Neural cell (in vitro differentiated cells): ENCODE measurements at regions not wholly inside any gene's neighbourhood (a gene's known extent, or its start where the extent isn't known, plus 50 kb on each side); places are given as distances from the start of the nearest gene placed in this dataset.

ENCODE experiments used
- EZH2 ChIP-seq: fragments of 200-600, 300-800 bp; shearing (Covaris generic), sonication (generic); IDR thresholded peaks from 2 replicates; pipeline ENCODE4 v1.6.1; 2014; ENCODE audit warnings: antibody characterized with exemption, low read length, borderline replicate concordance, mild to moderate bottlenecking; ENCODE audit not compliant: insufficient read depth, poor library complexity, severe bottlenecking
- POLR2AphosphoS5 ChIP-seq: IDR thresholded peaks from 2 replicates; pipeline ENCODE4 v1.6.1; 2012
- TAF1 ChIP-seq: IDR thresholded peaks from 2 replicates; pipeline ENCODE4 v1.6.1; 2012; ENCODE audit warnings: low read depth
- TF ChIP-seq, protein P1 (sequence below): fragments of 450-650 bp; IDR thresholded peaks from 2 replicates; pipeline ENCODE4 v1.5.1; 2014; ENCODE audit warnings: antibody characterized with exemption, mild to moderate bottlenecking, moderate library complexity; ENCODE audit not compliant: poor library complexity, severe bottlenecking
- TF ChIP-seq, protein P2 (sequence below): IDR thresholded peaks from 2 replicates; pipeline ENCODE4 v1.6.1; 2012; ENCODE audit warnings: borderline replicate concordance

DNA sequence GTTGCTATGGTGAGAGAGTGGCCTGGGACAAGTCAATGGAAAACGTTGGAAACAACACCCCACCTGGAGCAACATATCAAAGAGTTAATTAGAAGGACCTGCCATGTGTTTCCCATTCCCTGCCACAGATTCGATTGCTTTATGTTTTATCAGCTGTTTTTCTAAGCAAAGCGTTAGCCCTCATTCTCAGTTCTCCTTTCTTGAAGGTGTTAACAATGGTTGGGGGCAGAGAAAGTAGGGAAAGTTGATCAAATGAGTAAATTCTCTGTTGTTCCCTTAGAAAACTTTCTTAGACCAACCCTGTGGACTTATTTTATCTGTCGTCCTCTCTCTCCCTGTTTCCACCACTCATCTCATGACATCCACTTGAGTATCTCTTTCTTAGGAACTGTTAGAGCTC, 102.5 kb downstream of the ADAMTS15 start:
- TF ChIP-seq, protein P1, sequence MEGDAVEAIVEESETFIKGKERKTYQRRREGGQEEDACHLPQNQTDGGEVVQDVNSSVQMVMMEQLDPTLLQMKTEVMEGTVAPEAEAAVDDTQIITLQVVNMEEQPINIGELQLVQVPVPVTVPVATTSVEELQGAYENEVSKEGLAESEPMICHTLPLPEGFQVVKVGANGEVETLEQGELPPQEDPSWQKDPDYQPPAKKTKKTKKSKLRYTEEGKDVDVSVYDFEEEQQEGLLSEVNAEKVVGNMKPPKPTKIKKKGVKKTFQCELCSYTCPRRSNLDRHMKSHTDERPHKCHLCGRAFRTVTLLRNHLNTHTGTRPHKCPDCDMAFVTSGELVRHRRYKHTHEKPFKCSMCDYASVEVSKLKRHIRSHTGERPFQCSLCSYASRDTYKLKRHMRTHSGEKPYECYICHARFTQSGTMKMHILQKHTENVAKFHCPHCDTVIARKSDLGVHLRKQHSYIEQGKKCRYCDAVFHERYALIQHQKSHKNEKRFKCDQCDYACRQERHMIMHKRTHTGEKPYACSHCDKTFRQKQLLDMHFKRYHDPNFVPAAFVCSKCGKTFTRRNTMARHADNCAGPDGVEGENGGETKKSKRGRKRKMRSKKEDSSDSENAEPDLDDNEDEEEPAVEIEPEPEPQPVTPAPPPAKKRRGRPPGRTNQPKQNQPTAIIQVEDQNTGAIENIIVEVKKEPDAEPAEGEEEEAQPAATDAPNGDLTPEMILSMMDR: no peak
- TF ChIP-seq, protein P2, sequence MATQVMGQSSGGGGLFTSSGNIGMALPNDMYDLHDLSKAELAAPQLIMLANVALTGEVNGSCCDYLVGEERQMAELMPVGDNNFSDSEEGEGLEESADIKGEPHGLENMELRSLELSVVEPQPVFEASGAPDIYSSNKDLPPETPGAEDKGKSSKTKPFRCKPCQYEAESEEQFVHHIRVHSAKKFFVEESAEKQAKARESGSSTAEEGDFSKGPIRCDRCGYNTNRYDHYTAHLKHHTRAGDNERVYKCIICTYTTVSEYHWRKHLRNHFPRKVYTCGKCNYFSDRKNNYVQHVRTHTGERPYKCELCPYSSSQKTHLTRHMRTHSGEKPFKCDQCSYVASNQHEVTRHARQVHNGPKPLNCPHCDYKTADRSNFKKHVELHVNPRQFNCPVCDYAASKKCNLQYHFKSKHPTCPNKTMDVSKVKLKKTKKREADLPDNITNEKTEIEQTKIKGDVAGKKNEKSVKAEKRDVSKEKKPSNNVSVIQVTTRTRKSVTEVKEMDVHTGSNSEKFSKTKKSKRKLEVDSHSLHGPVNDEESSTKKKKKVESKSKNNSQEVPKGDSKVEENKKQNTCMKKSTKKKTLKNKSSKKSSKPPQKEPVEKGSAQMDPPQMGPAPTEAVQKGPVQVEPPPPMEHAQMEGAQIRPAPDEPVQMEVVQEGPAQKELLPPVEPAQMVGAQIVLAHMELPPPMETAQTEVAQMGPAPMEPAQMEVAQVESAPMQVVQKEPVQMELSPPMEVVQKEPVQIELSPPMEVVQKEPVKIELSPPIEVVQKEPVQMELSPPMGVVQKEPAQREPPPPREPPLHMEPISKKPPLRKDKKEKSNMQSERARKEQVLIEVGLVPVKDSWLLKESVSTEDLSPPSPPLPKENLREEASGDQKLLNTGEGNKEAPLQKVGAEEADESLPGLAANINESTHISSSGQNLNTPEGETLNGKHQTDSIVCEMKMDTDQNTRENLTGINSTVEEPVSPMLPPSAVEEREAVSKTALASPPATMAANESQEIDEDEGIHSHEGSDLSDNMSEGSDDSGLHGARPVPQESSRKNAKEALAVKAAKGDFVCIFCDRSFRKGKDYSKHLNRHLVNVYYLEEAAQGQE: no peak
- TF ChIP-seq EZH2 (no peak), TAF1 (no peak), POLR2AphosphoS5 (no peak)
